ENCODE measurements at regions not wholly inside any gene's neighbourhood (a gene's known extent, or its start where the extent isn't known, plus 50 kb on each side); places are given as distances from the start of the nearest gene placed in this dataset.

- Histone ChIP-seq H3K4me1 (ENCODE audit: insufficient read depth, low read length) (no peaks in the 10 kb centered on the region), H3K27ac (ENCODE audit: low read length) (no peak overlapping the region), H3K9me2 (replicated peaks; ENCODE audit: low read length) (no peaks in the 10 kb centered on the region), H4K20me1 (ENCODE audit: low read length) (no peaks in the 10 kb centered on the region), H3K79me2 (ENCODE audit: low read length) (no peaks in the 10 kb centered on the region), H2AFZ (ENCODE audit: low read length) (no peak overlapping the region), H3F3A (ENCODE audit: low read length, unreplicated experiment) (no peaks in the 10 kb centered on the region), H3K27me3 (ENCODE audit: low read length) (no peaks in the 10 kb centered on the region), H3K4me3 (ENCODE audit: low read length) (no peak overlapping the region), H3K9ac (ENCODE audit: low read length) (no peak overlapping the region), H3K36me3 (ENCODE audit: low read depth, low read length) (no peaks in the 10 kb centered on the region), H3K4me2 (ENCODE audit: low read length) (no peak overlapping the region), H3K9me3 (ENCODE audit: low read length) (no peaks in the 10 kb centered on the region)
- no peak for TF ChIP-seq CTCF (conservative IDR thresholded peaks at IDR 0.05; ENCODE audit: low read depth, low read length)
- TF ChIP-seq EZH2phosphoT487 (IDR thresholded peaks at IDR 0.05; ENCODE audit: borderline replicate concordance, low read length) = no peak
- TF ChIP-seq EZH2 (IDR thresholded peaks at IDR 0.05; ENCODE audit: low read length, unreplicated experiment) = no peak
- ChIA-PET POLR2A (ENCODE audit: unreplicated experiment) (no interaction called here), CTCF (no interaction called here)
- intact Hi-C loops (cut with micrococcal nuclease) = no loop called here
- DNase-seq (no peak), ATAC-seq (no peak)
- BruUV-seq (replicated peaks) = no TSS peak
Measured at GRCh38 chr9:87178302-87178701, 231.0 kb upstream of the GAS1 start.

GRCh38 chr9:87179553-87180340 lies 232.4 kb upstream of the GAS1 start:
- no peaks in the 10 kb centered on the region for H3K4me1 ChIP-seq (ENCODE audit: insufficient read depth, low read length)
- no peaks in the 10 kb centered on the region for H3K36me3 ChIP-seq (ENCODE audit: low read depth, low read length)
- H3K27ac ChIP-seq (ENCODE audit: low read length) = no peak overlapping the region
- H3K79me2 ChIP-seq (ENCODE audit: low read length) = no peaks in the 10 kb centered on the region
- no peaks in the 10 kb centered on the region for H3K27me3 ChIP-seq (ENCODE audit: low read length)
- no peaks in the 10 kb centered on the region for H3K9me3 ChIP-seq (ENCODE audit: low read length)
- H2AFZ ChIP-seq (ENCODE audit: low read length) = no peak overlapping the region
- no peaks in the 10 kb centered on the region for H3K9me2 ChIP-seq (replicated peaks; ENCODE audit: low read length)
- intact Hi-C loops (cut with micrococcal nuclease) = no loop called here
- ChIA-PET POLR2A (ENCODE audit: unreplicated experiment) (no interaction called here), CTCF (no interaction called here)
- no TSS peak for BruUV-seq (replicated peaks)
- H3K4me2 ChIP-seq (ENCODE audit: low read length) = no peak overlapping the region
- H4K20me1 ChIP-seq (ENCODE audit: low read length) = no peaks in the 10 kb centered on the region
- H3K9ac ChIP-seq (ENCODE audit: low read length) = no peak overlapping the region
- ATAC-seq (no peak), DNase-seq (no peak)
- H3F3A ChIP-seq (ENCODE audit: low read length, unreplicated experiment) = no peaks in the 10 kb centered on the region
- H3K4me3 ChIP-seq (ENCODE audit: low read length) = no peak overlapping the region
- TF ChIP-seq EZH2phosphoT487 (IDR thresholded peaks at IDR 0.05; ENCODE audit: borderline replicate concordance, low read length) = no peak
- no peak for TF ChIP-seq CTCF (conservative IDR thresholded peaks at IDR 0.05; ENCODE audit: low read depth, low read length)
- no peak for TF ChIP-seq EZH2 (IDR thresholded peaks at IDR 0.05; ENCODE audit: low read length, unreplicated experiment)

GRCh38 chr9:87180361-87180760 lies 233.1 kb upstream of the GAS1 start:
- H2AFZ ChIP-seq (ENCODE audit: low read length) = no peak overlapping the region

More at GRCh38 chr9:87180361-87180760, 233.1 kb upstream of the GAS1 start:
- TF ChIP-seq CTCF (conservative IDR thresholded peaks at IDR 0.05; ENCODE audit: low read depth, low read length) (no peak), EZH2phosphoT487 (IDR thresholded peaks at IDR 0.05; ENCODE audit: borderline replicate concordance, low read length) (no peak), EZH2 (IDR thresholded peaks at IDR 0.05; ENCODE audit: low read length, unreplicated experiment) (no peak)
- Histone ChIP-seq H3K4me1 (ENCODE audit: insufficient read depth, low read length) (no peaks in the 10 kb centered on the region), H3K4me2 (ENCODE audit: low read length) (no peak overlapping the region), H3K79me2 (ENCODE audit: low read length) (no peaks in the 10 kb centered on the region), H3K9me3 (ENCODE audit: low read length) (no peaks in the 10 kb centered on the region), H3K9ac (ENCODE audit: low read length) (no peak overlapping the region), H3K36me3 (ENCODE audit: low read depth, low read length) (no peaks in the 10 kb centered on the region), H3K4me3 (ENCODE audit: low read length) (no peak overlapping the region), H3K9me2 (replicated peaks; ENCODE audit: low read length) (no peaks in the 10 kb centered on the region), H3K27me3 (ENCODE audit: low read length) (no peaks in the 10 kb centered on the region), H3K27ac (ENCODE audit: low read length) (no peak overlapping the region), H3F3A (ENCODE audit: low read length, unreplicated experiment) (no peaks in the 10 kb centered on the region), H4K20me1 (ENCODE audit: low read length) (no peaks in the 10 kb centered on the region)
- DNase-seq (no peak), ATAC-seq (no peak)
- ChIA-PET POLR2A (ENCODE audit: unreplicated experiment) (no interaction called here), CTCF (no interaction called here)
- BruUV-seq (replicated peaks) = no TSS peak
- intact Hi-C loops (cut with micrococcal nuclease) = no loop called here

Measured in PC-3 (cell line).